GM21526 (cell line): ENCODE measurements at regions not wholly inside any gene's neighbourhood (a gene's known extent, or its start where the extent isn't known, plus 50 kb on each side); places are given as distances from the start of the nearest gene placed in this dataset.
"Not testable (repeated sequence)": the region's sequence is repeated elsewhere in the genome, so short reads cannot be mapped to it uniquely, and the experiment has no call there.

Experiments used
- ATAC-seq: cut with Tn5 transposase; IDR thresholded peaks from one replicate; pipeline ENCODE4 v1.9.1; 2021; ENCODE audit warnings: moderate library complexity; ENCODE audit not compliant: unreplicated experiment, low FRiP score

DNA sequence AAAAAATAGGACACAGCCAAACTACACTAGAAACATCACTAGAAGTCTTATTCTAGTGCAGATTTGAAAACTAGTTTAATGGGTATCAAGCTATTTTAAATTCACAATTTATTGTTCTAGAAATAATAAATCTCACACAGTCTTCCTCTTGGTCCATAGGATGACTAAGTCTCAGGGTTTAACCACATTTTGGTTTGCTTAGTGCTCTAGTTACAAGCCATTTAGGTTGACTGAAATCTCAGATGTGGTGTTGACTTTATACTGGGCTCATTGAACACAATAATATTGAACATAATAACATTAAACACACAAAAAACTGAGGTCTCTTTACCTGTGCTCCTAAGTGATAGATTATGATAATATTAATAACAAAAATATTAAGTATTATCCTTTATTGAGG, 760.3 kb upstream of the CCDC179 start:
- ATAC-seq: no peak

DNA sequence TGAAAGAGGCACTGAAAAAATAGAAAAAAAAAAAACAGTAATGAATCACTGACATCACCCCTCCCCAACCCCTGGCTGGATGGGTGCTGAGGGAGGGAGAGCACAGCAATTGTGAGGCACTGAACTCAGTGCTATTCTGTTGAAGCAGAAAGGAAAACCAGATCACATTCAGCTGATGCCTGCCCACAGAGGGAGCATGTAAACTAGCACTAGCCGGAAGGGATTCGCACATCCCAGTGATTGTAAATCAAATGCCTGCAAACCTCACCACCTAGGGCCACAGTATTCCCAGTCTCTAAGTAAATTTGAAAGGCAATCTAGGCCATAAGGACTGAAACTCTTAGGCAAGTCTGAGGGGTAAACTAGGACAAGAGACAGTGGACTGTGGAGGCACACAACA, 772.0 kb upstream of the CCDC179 start:
- no peak for ATAC-seq

DNA sequence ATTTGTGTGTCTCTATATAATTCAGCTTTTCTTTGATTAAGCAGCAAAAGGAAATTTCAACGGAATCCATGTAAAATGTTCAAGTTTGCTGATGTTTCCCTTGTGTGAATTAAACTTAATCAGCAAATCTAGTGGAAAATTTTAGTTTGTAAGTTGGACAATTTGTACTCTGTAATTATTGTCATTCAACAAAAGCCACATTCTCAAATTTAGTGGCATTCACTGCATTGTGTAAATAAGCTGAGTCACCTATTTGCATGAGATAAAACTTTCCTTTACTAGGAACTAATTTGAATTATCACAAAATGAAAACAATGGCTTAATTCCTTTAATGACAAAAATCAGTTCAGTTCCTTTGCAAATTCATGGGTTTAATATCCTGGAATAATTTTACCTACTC, 784.2 kb upstream of the CCDC179 start:
- ATAC-seq: no peak

DNA sequence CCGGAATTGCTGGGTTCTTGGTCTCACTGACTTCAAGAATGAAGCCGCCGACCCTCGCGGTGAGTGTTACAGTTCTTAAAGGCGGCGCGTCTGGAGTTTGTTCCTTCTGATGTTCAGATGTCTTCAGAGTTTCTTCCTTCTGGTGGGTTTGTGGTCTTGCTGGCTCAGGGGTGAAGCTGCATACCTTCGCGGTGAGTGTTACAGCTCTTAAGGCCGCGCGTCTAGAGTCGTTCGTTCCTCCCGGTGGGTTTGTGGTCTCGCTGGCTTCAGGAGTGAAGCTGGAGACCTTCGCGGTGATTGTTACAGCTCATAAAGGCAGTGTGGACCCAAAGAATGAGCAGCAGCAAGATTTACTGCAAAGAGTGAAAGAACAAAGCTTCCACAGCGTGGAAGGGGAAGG, 792.1 kb upstream of the CCDC179 start:
- ATAC-seq: not testable (repeated sequence)

DNA sequence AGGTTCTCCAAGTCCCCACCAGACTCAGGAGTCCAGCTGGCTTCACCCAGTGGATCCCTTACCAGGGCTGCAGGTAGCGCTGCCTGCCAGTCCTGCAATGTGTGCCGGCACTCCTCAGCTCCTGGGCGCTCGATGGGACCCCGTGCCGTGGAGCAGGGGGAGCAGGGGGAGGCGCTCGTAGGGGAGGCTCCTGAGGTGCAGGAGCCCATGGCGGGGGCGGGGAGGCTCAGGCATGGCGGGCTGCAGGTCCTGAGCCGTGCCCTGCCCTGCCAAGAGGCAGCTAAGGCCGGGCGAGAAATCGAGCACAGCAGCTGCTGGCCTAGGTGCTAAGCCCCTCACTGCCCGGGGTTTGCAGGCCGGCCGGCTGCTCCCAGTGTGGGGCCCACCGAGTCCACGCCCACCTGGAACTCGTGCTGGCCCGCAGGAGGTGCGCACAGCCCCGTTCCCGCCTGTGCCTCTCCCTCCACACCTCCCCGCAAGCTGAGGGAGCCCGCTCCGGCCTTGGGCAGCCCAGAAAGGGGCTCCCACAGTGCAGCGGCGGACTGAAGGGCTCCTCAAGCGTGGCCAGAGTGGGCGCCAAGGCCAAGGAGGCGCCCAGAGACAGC, 792.9 kb upstream of the CCDC179 start:
- ATAC-seq: no peak

DNA sequence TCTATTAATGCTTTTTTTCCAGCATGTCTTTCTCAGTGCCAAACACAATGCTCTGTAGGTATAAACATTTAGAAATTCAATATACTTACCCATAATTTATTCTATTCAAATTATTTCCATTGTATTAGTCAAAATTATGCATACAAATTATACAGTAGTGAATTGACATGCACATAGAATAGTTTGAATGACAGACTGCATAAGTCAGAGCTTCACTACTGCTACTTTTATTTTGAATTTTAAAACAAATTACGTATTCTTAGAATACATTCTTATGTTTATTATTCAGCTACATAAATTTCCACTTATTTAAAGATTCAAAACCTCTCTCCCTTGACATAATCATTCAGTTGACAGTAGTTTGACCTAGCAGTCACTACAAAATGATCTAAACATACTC, 808.0 kb upstream of the CCDC179 start:
- ATAC-seq: no peak

DNA sequence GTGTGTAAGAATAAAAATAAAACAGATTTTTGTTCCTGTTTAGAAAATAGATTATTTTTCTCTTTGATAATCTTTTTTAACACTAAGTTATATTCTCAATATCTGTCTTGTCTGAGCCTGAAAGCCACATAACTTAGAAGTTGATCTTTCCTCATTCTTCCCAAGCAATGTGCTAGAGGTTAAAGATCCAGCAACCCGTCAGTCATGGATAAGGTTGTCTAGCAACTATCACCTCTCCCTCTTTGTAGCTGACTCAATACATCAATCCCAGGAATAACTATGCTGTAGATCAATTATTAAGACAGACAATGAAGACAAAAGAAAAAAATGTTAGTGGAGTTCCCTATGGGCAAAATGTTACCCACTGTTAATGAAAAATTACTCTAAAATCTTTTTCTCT, 813.1 kb upstream of the CCDC179 start:
- ATAC-seq: no peak

DNA sequence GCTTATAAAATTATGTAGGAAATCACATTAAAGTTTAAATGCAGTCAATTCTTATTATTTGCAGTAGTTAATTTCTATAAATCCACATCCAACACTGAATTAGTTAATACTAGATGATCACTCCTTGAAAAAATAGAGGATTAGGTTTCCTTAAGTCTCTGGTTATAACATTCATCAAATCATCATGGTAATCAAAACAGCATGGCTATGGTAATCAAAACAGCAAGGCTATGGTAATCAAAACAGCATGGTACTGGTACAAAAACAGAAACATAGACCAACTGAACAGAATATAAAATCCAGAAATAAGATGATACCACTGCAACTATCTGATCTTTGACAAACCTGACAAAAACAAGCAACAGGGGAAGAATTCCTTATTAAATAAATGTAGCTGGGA, 814.6 kb upstream of the CCDC179 start:
- no peak for ATAC-seq

DNA sequence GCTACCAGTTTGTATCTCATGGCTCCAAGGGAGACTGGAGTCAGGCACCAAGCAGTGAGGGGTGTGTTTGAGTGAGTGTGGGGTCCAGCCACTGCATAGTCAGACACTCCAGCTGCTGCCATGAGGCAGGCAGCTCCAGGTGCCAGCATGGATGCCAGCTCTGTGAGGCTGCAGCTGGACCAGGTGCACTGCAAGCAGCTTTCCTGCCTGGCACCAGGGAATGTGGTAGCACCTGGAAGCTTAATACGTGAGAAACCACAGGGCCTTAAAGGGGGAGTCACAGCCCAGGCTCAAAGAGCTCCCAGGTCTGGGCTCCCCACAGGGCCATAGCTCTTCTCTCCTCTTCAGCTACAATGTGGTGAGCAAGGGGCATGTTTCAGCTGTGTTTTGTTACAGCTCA, 817.8 kb upstream of the LUZP2 start:
- no peak for ATAC-seq

DNA sequence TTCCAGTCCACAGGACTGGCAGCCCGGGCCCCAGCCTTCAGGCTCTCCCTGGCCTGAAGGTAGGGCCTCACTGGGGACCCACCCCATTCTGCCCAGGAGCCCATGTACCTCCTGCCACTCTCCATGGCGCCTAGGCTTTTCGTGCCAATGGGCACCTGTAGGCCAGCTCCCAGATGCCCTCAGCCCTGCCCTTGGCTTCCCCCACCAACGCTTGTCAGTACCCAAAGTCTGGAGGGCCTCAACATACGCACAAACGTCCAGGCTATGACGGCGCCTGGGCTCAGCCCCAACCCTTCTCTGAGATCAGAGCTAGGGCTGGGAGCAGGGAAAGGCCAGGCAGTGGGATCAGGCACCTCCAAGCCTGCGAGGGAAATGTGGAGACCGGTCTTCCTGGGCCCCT, 816.9 kb upstream of the LUZP2 start:
- ATAC-seq: no peak

DNA sequence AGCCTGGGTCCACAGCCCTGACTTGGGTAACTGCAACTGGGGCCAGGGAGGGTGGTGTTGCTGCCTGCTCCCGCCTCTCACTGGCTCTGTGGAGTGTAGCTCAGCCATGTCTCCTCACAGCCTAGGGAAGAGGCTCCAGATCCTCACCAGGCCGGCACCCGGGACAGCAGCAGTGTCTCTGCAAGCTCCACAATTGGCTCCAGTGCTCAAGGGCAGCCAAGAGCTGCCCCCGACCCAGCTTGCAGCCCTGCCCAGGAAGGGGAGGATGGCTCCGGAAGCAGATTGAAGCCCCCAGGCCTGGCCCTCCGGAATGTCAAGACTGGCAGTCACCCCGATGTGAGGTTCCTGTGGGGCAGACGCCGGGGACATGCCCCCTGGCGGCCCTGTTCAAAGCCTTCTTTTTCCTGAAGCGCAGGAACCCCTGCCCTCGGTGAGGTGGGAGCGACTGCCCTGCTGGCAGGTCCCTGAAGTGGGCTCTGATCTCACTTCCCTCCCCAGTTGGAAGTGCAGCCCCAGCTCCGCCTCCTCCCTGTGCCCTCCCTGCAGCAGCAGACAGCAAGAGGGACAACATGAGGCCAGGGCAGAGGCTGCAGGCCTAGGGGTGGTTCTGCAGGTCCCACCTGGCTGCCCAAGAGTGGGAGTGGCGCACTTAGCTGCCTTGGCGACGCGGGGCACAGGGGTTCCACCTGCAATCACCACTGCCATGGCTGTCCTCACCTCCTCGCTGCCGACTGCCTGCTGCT, 816.2 kb upstream of the LUZP2 start:
- no peak for ATAC-seq

DNA sequence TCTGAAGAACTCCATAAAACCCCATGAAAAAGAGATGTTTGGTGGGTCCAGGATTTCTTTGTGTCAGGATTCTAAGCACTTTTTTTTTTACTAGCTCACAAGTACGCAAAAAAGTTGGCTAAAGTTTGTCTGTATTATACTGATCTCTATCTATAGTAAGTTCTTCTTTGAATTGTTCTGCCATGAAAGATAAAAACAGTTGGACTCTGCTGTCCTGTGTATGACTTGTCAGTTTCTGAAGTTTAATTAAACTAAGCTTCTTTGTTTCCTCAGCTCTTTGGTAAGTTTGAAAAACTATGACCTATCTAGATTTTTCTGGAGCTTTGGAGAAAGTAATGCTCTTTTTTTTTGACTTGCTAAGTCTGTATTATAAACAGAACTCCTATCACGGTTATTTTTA, 812.2 kb upstream of the LUZP2 start:
- ATAC-seq: no peak

DNA sequence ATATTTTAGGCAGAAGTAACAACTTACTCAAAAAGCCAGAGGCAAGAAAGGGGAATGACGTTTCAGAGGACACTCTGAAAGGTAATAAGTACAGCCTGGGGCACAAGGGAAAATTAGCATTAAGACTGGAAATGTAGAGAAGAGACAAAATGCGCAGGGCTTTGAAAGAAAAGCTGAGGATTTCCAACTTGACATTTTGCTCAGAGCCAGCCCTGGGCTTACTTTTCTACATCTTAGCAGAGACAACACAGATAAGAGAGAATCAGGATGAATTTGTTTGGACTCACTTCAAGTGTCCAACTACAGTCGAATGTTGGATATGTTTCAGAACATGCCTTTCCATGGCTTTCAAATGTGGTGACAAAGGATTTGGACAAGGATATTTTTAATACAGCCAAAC, 808.9 kb upstream of the LUZP2 start:
- ATAC-seq: no peak

DNA sequence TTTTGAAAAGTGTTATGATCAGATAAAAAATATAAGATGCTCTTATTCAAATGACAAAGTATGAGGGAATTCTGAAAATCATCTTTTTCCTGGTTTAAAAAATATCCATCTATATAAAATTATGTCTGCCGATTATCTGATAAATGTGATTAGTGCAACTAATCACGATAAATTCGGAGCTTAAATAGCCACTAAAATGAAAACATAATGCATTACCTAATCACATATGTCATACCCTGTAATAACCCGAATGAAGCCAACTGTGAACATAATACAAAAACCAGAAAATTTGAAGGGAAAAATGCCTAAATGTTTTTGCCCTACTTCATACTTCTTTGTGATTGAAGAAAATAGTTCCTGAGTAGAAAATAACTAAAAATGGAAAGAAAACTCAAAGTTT, 808.4 kb upstream of the LUZP2 start:
- no peak for ATAC-seq

DNA sequence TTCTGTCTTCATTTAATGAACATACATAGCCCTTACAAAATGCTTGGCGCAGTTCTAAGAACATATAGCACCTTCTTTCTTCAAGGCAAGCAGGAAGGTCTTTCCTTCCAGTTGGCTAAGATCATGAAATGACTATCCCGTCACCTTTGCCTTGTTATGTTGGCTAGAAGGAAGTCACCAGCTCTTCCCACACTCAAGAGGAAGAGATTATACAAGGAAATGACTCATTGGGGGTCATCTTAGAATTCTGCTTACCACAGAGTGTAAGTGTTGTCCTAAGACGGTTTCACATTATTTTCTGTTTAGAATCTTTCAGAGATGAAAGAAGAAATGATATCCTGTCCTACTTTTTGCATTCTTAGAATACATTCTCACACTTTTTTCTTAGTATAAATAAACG, 808.0 kb upstream of the LUZP2 start:
- no peak for ATAC-seq

DNA sequence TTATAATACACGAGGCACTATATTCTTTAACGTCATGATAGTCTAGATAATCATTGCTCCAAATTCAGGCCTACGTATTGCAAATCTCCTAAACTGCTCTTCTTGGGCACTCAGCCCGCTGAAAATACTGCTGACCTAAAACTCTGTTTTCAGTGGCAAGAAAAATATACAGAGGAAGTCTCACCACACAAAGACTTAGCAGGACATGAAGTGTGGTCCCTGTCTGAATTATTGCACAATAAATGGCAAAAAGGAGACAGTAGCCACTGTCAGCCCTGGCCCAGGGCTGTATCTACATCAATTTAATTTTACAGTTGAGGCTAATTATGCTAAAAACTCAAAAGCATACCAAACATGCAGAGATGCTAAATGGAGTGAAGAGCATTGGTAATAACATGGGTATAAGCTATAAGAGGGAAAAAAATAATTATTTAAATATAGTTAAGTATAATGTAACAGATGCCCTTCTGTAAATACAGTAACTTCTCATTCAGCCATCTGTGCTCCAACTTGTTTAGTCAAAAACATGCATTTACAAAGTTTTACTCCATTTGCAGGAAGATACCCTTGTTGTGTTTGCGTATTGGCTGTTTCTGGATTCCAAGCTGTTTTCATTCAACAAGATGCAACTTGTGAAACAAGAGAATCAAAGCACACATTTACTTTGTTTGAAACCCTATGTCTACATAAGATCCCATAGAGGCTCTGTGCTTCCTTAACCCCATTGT, 800.0 kb upstream of the LUZP2 start:
- no peak for ATAC-seq

DNA sequence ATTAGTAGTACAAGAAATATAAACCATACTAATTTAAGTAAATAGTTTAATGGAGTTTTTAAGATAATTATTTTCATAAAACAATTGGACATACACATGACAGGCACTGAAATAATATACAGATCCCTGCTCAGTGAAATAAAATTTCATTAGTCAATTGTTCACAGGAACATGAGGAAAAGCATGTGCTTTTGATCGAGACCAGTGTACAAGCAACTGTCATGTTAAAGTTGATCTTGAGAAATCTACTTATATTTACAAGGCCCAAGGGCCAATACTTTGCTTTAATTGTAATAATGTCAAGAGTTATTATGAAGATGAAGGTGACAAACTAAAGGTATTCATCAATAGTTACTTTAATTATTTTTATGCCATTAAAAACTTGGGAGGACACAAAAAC, 792.7 kb upstream of the LUZP2 start:
- ATAC-seq: no peak

DNA sequence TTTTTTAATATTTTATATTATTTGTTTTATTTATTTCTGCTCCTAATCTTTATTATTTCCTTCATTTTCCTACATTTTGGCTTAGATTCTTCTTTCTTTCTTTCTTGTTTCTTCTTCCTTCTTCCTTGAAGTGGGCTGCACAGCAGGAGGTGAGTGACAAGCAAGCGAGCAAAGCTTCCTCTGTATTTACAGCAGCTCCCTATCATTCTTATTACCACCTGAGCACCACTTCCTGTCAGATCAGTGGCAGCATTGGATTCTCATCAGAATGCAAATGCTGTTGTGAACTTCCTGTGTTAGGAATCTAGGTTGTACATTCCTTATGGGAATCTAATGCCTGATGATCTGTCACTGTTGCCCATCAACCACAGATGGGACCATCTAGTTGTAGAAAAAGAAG, 784.9 kb upstream of the LUZP2 start:
- ATAC-seq: no peak

DNA sequence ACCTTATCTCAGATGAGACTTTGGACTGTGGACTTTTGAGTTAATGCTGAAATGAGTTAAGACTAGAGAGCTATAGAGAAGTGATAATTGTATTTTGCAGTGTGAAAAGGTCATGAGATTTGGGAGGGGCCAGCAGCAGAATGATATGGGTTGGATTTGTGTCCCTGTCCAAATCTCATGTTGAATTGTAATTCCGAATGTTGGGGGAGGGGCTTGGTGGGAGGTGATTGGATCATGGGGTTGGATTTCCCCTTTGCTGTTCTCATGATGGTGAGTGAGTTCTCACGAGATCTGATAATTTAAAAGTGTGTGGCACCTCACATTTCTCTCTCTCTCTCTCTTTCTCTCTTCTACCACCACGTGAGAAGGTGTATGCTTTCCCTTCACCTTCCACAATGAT, 777.8 kb upstream of the LUZP2 start:
- ATAC-seq: no peak

DNA sequence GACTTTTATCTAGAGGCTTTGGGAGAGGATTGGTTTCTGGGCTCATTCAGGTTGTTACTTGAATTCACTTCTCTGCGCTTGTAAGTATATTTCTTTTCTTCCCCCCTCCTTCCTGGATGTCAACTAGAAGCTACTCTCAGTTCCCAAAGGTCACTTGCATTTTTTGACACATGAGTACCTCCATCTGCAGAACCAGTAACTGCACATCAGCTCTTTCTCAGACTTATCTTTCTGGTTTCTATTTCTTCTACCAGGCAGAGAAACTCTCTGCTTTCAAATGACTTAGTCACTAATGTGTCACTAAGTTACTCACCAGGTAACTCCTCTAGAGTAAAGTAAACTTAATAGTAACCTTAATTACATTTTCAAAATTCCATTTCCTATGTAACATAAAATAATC, 773.0 kb upstream of the LUZP2 start:
- no peak for ATAC-seq

DNA sequence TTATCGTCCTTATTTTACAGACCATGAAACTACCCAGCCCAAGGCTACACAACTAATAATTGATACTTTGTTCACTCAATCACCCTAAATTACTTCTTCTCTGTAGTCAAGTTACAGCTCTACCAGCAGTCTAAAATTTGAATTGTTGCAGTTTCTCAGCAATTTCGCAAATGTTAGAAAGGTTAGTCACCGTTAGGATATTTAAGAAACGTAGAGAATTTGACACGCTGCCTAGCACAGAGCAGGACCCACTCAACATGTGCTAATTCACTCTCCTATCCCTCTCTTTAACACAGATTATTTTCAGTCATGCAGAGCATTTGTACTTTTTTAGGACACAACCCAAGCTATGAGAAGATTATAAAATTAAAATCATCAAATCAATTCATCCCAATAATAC, 771.1 kb upstream of the LUZP2 start:
- ATAC-seq: no peak

DNA sequence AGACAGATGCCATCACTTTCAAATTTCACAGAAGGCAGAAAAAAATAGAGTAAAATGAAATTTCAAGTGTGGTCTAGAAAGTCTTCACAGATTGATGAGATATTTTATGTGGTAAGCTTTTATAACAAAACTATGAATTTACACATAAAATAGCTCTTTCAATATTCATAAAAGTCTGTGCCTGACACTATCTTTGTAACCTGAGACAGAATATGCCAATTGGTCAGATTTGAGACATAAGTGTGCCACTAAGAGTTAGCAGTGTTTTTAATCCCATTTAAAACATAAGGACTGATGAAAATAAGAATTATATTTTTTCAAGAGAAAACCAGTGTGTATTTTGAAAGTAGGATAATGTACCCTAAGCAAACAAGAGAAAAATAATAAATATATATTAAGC, 769.5 kb upstream of the LUZP2 start:
- no peak for ATAC-seq
